HG02973 (cell line): ENCODE measurements at regions not wholly inside any gene's neighbourhood (a gene's known extent, or its start where the extent isn't known, plus 50 kb on each side); places are given as distances from the start of the nearest gene placed in this dataset.

ENCODE experiments used
- ATAC-seq: cut with Tn5 transposase; IDR thresholded peaks from one replicate; pipeline ENCODE4 v1.9.1; 2021; ENCODE audit warnings: moderate library complexity; ENCODE audit not compliant: unreplicated experiment

DNA sequence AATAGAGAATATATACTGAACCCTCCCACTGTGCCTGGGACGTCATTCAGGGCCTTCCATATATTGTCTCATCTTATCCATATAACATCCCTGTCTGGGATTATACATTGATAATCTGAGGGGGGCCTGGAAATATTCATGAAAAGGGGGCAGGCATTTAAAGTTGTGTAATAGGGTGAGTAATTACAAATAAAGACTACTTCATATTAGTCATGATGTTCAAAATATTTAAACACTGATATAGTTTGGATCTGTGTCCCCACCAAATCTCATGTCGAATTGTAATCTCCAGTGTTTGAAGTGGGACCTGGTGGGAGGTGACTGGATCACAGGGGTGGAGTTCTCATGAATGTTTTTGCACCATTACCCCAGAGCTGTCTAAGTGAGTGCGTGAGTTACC lies 97.8 kb downstream of the AQP9 start:
- ATAC-seq: no peak

DNA sequence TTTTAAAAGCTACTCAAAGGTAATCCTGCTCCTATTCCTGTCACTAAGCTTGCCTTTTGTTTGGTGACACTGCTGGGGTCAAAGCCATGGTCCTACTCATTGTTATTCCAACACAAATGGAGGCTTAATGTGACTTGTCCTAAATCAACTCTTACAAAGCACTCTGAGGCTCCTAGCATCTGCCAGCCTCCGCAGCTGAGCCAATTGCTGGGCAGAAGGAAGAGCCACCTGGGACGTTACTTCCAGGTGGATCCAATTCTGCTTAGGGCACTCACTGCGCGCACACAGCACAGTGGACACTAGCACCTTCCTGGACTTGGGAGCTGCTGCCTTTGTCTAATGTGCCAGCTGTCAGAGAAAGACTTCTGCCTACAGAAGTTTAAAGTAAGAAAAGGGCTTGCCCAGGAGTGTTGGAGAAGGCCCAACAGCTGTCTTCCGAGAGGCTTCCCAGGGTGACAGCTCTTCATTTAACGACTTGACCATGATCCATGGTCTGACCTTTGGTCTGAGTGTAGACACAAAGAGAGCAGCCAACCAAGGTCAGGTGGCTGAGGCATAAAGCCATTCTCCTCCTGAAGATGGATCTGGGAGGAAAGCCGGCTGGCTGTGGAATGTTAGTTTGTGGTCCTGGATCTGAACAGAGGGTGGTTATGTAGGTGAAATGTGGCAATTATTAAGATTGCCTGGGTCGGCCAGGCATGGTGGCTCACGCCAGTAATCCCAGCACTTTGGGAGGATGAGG lies 102.2 kb downstream of the AQP9 start:
- ATAC-seq: no peak

DNA sequence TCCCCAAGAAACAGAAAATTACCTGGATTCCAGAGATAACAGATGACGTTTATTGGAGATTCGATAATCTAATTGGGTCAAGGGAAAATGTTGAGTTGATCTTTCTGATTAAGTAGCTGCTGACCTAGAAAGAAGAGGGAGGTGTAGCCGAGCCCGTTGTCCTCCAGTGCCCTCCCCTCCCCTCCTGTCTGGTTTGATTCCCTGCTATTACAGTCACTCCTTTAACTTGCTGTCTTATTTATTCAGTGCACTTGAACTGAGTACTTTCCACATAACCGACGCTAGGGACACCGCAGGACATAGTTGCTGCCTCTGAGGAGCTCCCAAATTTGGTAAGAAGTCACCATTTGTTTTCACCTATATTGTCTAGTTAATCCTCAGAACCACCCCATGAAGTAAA lies 103.7 kb downstream of the AQP9 start:
- no peak for ATAC-seq

- no peak for ATAC-seq
Measured at GRCh38 chr15:58243070-58243469, 104.9 kb downstream of the AQP9 start.

GRCh38 chr15:58244536-58244935 lies 106.4 kb downstream of the AQP9 start:
- ATAC-seq: no peak

DNA sequence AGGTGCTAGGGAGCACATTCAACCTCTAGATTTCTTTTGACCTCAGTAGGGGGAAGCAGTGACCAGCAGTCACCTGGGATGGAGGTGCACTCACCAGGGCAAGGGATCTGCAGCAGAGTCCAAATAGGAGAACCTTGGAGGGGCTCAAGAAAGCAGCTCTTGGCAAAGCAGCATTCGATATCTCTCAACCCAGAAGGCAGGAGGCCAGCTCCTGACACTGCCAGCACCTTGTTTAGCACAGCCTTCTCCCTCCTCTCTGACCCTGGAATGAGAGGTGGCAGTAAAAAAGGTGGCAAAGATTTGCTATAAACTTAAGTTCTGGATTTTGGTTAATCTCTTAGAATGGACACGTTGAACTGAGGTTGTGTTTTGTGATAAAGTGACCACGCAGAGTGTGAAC lies 107.9 kb downstream of the AQP9 start:
- ATAC-seq: no peak

DNA sequence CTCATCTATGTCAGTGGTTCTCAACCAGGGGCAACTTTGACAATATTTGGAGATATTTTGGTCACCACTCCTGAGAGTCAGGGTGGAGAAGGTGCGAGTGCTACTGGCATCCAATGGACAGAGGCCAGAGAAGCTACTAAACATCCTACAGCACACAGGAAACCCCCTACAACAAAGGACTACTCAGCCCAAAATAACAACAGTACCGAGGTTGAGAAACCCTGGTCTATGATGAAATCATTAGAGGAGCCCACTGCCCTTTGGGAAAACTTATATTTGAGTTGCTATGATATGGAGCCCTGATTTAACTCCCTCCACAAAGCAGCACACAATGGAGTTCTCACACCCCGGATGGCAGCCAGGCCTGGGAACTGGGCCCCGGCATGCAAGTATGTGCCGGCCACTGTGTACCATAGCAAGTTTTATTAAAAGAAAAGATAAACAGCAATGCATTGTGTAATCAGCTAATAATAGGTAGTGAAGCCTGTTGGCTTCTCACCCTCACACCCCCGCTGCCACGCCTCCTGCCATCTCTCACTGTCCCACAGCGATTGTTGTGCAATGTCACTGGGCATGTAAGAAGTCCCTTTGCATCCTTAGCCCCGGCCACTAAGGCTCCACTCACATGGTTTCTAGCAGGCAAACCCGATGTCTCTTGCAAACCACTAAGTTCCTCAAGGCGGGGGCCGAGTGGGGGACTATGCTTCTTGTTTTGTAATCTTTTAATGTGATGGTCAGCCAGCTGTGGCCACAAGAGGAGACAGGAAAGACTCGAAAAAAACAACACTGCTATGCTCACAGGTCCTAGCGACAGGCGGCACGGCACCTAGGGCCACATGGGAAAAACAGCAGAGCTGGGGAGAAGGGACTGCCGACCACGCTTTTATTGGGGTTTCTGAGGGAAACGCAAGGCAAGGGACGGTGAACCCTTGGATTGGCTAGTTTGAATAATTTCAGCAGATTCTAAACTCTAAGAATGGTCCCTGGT lies 110.0 kb downstream of the AQP9 start:
- no peak for ATAC-seq

GRCh38 chr15:58249646-58250312 lies 111.6 kb downstream of the AQP9 start:
- ATAC-seq: no peak

DNA sequence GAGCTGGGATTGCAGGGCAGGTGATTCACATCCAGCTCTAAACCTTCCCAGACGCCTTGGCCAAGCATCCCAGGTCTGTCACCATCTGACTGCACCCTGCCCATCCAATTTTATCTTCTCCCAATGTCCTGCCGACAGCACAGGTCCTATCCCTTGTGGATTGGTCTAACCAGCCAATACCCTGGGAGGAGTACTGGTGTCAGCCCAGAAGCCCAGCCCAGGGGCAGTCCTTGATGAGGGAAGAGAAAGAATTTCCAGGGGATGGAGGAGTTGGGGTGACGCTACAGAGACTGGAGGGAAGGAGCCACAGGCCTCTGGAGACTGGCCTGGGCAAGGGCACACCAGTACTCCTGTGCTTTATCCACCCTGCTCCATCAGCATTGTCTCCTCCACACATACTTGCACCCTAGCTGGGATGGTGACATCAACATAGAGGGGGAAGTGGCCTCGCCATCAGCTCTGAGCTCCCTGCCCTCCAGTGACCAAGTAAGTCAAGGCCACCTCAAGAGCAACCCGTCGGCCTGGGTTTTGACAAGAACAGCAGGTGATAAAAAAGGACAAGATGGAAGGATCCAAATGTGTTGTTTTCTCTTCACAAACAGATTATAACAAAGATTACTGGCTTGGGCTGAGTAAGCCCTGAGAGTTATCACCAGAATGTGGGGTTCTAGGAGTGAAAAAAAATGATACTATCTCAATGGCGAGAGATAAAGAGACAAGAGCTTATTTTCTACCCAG lies 114.6 kb downstream of the AQP9 start:
- no peak for ATAC-seq

DNA sequence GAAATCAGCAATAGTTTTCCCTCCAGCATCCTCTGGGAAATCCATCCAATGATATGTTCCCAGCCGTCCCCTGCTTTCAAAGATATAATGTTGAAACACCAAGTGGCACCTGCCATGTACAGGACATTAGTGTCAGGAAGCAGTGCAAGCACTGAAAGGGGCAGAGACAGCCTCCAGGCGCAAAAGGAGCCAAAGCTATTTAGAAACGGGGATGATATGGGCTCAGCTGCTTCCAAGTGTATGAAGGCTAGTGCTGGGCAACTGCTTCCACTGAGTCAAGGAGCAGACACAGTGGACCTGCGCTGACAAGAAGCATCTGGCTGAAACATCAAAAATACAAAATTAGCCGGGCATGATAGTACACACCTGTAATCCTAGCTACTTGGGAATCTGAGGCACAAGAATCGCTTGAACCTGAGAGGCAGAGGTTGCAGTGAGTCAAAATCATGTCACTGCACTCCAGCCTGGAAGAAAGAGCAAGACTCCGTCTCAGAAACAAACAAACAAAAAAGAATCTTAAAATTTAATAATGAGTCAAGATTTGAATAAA lies 119.7 kb downstream of the AQP9 start:
- no peak for ATAC-seq

DNA sequence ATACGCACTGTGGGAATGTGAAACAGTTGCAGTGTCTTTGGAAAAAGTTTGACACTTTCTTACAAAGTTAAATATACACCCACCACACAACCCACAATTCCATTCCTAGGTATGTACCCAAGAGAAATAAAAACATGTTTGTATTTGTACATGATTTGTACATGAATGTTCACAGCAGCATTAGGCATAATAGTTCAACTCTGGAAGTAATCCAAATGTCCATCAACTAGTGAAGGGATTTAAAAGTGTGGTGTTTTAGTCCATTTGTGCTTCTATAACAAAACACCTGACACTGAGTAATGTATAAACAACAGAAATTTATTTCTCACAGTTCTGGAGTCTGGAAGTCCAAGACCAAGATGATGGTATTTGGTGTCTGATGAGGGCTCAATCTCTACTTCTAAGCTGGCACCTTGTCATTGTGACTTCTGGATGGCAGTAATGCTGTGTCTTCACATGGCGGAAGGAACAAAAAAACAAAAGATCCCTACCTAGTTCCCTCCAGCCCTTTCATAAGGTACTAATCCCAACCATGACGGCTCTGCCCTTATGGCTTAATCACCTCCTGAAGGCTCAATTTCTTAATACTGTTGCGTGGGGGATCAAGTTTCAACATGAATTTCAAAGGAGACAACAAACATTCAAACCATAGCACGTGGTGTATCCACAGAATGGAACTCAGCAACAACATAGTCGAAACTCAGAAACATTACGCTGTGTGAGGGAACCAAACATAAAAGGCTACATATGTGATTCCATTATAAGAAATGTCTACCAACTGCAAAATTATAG lies 120.5 kb downstream of the AQP9 start:
- no peak for ATAC-seq

GRCh38 chr15:58260205-58260724 lies 122.1 kb downstream of the AQP9 start:
- ATAC-seq: no peak

DNA sequence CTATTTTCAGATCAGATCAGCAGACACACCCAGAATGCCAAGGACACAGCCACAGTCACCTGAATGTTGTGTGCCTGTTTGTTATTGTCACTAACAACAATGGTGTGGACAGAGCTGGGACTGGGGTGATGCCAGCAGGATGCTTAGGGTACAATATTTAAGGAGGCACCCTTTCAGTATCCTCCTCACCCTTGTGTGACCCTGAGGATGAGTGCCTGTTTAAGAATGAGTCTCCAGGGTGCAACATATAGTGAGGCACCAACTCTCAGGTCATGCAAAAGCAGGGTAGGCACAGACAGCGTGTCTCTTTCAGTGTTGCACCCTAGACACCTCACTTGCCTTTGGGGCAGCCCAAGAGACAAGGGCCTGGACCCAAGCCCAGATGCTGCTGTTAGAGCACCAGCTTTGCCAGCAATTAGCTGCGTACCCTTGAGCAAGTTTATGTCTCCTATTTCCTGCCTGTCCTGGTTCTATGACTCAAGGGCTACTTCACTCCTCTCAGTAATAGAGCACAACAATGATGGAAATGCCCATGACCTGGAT lies 122.6 kb downstream of the AQP9 start:
- ATAC-seq: no peak

- ATAC-seq: no peak
Measured at GRCh38 chr15:58261368-58261767, 123.2 kb downstream of the AQP9 start.

DNA sequence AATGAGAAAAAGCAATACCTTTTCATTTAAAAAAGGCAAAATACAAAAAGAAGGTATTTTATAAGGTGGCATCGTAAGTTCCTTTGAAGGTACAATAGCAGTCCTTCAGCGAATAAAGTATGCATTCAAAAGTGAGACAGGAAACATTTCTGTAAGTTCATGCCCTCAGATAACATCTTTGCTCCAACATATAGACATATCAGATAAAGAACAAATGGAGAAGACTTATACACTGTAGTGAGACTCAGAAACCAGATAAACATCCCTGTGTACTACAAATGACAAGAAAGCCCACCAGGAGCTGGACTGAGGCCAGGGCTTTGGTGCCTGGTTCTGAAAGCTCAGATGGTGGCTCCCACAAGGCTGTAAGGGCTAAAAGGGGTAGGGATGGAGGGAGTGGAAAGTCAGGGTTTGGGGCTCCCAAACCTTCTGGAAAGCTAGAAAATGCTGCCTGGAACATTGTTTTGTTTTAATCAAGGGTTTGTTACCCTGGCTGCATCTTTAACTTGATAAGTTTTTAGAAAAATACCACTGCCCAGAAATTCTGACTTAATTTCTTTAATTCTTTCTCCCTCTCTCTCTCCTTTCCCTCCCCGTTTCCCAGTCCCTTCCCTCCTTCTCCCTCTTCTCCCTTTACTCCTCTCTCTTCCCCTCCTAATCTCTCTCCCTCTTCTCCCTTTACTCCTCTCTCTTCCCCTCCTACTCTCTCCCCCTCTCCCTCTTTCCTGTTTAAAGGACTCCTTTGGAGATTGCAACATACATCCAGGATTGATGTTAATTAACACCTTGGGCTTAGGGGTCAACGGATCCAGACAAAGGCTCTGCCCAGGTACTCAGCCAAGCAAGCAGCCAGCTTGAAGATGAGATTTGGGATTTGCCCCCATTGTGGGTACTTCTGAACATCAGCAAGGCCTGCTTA lies 126.1 kb downstream of the AQP9 start:
- ATAC-seq: no peak

DNA sequence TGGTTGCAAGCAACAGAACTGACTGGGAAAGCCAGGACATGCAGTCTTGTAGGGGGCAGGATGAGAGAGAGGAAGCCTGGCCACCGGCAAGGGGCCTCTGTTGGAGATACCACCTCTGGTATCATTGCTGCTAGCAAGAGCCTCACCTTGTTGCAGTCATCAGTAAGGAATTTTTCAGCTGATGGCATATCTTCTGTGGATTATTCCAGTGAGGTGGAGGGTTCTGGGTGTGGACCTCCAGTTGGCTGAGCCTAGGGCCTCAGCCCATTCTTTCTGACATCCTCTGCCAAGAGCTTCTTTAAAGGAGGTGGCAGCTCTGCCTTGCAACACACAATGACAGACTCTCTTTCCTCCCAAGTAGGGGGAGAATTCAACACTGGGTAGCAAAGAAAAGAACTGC lies 128.9 kb downstream of the AQP9 start:
- ATAC-seq: no peak

DNA sequence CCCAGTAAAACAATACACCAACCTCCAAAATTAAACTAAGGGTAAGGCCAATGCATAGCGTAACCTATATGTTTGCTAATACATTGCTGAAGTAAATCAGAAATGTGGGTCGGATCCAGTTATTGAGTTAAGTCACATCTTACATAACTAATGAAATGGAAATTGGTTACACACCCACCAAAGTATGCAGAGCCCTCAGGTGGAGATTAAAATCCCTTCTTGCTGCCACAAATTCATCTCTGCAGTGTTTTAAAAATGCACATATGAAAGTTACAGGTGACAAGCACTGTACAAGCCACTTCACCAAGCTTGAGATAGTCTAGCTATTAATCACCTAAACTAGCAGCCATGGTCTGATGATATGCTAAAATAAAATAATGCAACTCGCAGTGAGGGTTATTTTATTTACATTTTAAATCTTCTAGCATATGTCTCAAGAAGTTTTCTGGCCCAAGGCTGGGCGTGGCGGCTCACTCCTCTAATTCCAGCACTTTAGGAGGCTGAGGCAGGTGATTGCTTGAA lies 130.6 kb downstream of the AQP9 start:
- ATAC-seq: no peak
